HG03139 (cell line): ENCODE measurements at regions not wholly inside any gene's neighbourhood (a gene's known extent, or its start where the extent isn't known, plus 50 kb on each side); places are given as distances from the start of the nearest gene placed in this dataset.
"Not testable (repeated sequence)": the region's sequence is repeated elsewhere in the genome, so short reads cannot be mapped to it uniquely, and the experiment has no call there.

Experiments
- ATAC-seq: cut with Tn5 transposase; IDR thresholded peaks from one replicate; pipeline ENCODE4 v1.9.1; 2021; ENCODE audit not compliant: unreplicated experiment

- ATAC-seq, result no peak
Observed at GRCh38 chr18:10242936-10243680, 211.3 kb upstream of the APCDD1 start.

- ATAC-seq, result no peak
Observed at GRCh38 chr18:10244341-10244740, 210.1 kb upstream of the APCDD1 start.

- no peak for ATAC-seq
Observed at GRCh38 chr18:10245031-10245845, 209.2 kb upstream of the APCDD1 start.

GRCh38 chr18:10245846-10246175 is 208.6 kb upstream of the APCDD1 start:
- no peak for ATAC-seq

- ATAC-seq, result no peak
Observed at GRCh38 chr18:10247021-10247741, 207.3 kb upstream of the APCDD1 start.

- ATAC-seq, result no peak
Observed at GRCh38 chr18:10247742-10248082, 206.7 kb upstream of the APCDD1 start.

GRCh38 chr18:10248738-10249137 is 205.7 kb upstream of the APCDD1 start:
- ATAC-seq, result no peak

- no peak for ATAC-seq
Observed at GRCh38 chr18:10249270-10249669, 205.2 kb upstream of the APCDD1 start.

- no peak for ATAC-seq
Observed at GRCh38 chr18:10249801-10250200, 204.6 kb upstream of the APCDD1 start.

GRCh38 chr18:10252494-10252893 is 201.9 kb upstream of the APCDD1 start:
- ATAC-seq, result no peak

- ATAC-seq, result no peak
Observed at GRCh38 chr18:10252952-10253705, 201.3 kb upstream of the APCDD1 start.

- not testable (repeated sequence) for ATAC-seq
Observed at GRCh38 chr18:10256276-10256675, 198.2 kb upstream of the APCDD1 start.

- no peak for ATAC-seq
Observed at GRCh38 chr18:10258836-10259474, 195.5 kb upstream of the APCDD1 start.

- ATAC-seq, result no peak
Observed at GRCh38 chr18:10259901-10260300, 194.5 kb upstream of the APCDD1 start.

- no peak for ATAC-seq
Observed at GRCh38 chr18:10261344-10262276, 192.8 kb upstream of the APCDD1 start.

GRCh38 chr18:10262566-10262965 is 191.9 kb upstream of the APCDD1 start:
- ATAC-seq, result no peak

GRCh38 chr18:10264260-10264659 is 190.2 kb upstream of the APCDD1 start:
- no peak for ATAC-seq

- ATAC-seq, result no peak
Observed at GRCh38 chr18:10265560-10266333, 188.7 kb upstream of the APCDD1 start.

GRCh38 chr18:10266334-10266590 is 188.2 kb upstream of the APCDD1 start:
- ATAC-seq, result no peak
